ENCODE measurements at regions not wholly inside any gene's neighbourhood (a gene's known extent, or its start where the extent isn't known, plus 50 kb on each side); places are given as distances from the start of the nearest gene placed in this dataset.

GRCh38 chr9:1962122-1962521, 53.0 kb upstream of the SMARCA2 start:
- Histone ChIP-seq H3K4me1 (ENCODE audit: control insufficient read depth, extremely low read depth, insufficient read depth, low read length) (no peaks in the 10 kb centered on the region), H3K27ac (ENCODE audit: insufficient read depth, low read length) (no peak overlapping the region), H3K79me2 (ENCODE audit: control insufficient read depth, insufficient read depth, low read length) (no peaks in the 10 kb centered on the region), H3K9me3 (ENCODE audit: control insufficient read depth, insufficient read depth, low read depth, low read length) (no peaks in the 10 kb centered on the region), H3K27me3 (ENCODE audit: control insufficient read depth, insufficient read depth, low read length) (no peaks in the 10 kb centered on the region), H4K20me1 (ENCODE audit: control insufficient read depth, extremely low read depth, insufficient read depth, low read length) (no peaks in the 10 kb centered on the region), H2AFZ (ENCODE audit: low read length) (no peak overlapping the region), H3K4me2 (ENCODE audit: extremely low read depth, insufficient read depth, low read length) (no peak overlapping the region), H3K9ac (ENCODE audit: insufficient read depth, low read length) (no peak overlapping the region), H3K4me3 (replicated peaks in 1 of 4; ENCODE audit: control extremely low read depth in 1 of 4, insufficient read depth in 1 of 4, low read depth in 3 of 4, low read length in 4 of 4) (no peak overlapping the region), H3K36me3 (ENCODE audit: control insufficient read depth, insufficient read depth, low read length) (no peaks in the 10 kb centered on the region)
- DNase-seq (ENCODE audit: low read depth in 2 of 2), result no peak
- TF ChIP-seq CTCF (conservative IDR thresholded peaks at IDR 0.05 in 1 of 2, IDR thresholded peaks at IDR 0.05 in 1 of 2; ENCODE audit: low read depth in 1 of 2, low read length in 2 of 2) (no peak), EZH2 (IDR thresholded peaks at IDR 0.05; ENCODE audit: low read length, missing control alignments) (no peak)

GRCh38 chr9:1962588-1963106, 52.5 kb upstream of the SMARCA2 start:
- H3K4me3 ChIP-seq (replicated peaks in 1 of 4; ENCODE audit: control extremely low read depth in 1 of 4, insufficient read depth in 1 of 4, low read depth in 3 of 4, low read length in 4 of 4), result no peak overlapping the region
- H3K79me2 ChIP-seq (ENCODE audit: control insufficient read depth, insufficient read depth, low read length), result no peaks in the 10 kb centered on the region

GRCh38 chr9:1964093-1964492, 51.1 kb upstream of the SMARCA2 start:
- Histone ChIP-seq H3K4me1 (ENCODE audit: control insufficient read depth, extremely low read depth, insufficient read depth, low read length) (no peaks in the 10 kb centered on the region), H4K20me1 (ENCODE audit: control insufficient read depth, extremely low read depth, insufficient read depth, low read length) (no peaks in the 10 kb centered on the region), H3K79me2 (ENCODE audit: control insufficient read depth, insufficient read depth, low read length) (no peaks in the 10 kb centered on the region), H3K4me2 (ENCODE audit: extremely low read depth, insufficient read depth, low read length) (no peak overlapping the region), H3K27me3 (ENCODE audit: control insufficient read depth, insufficient read depth, low read length) (no peaks in the 10 kb centered on the region), H3K9ac (ENCODE audit: insufficient read depth, low read length) (no peak overlapping the region), H3K27ac (ENCODE audit: insufficient read depth, low read length) (no peak overlapping the region), H3K36me3 (ENCODE audit: control insufficient read depth, insufficient read depth, low read length) (no peaks in the 10 kb centered on the region), H3K4me3 (replicated peaks in 1 of 4; ENCODE audit: control extremely low read depth in 1 of 4, insufficient read depth in 1 of 4, low read depth in 3 of 4, low read length in 4 of 4) (no peak overlapping the region), H2AFZ (ENCODE audit: low read length) (no peak overlapping the region), H3K9me3 (ENCODE audit: control insufficient read depth, insufficient read depth, low read depth, low read length) (no peaks in the 10 kb centered on the region)
- no peak for TF ChIP-seq CTCF (conservative IDR thresholded peaks at IDR 0.05 in 1 of 2, IDR thresholded peaks at IDR 0.05 in 1 of 2; ENCODE audit: low read depth in 1 of 2, low read length in 2 of 2)
- no peak for TF ChIP-seq EZH2 (IDR thresholded peaks at IDR 0.05; ENCODE audit: low read length, missing control alignments)
- DNase-seq (ENCODE audit: low read depth in 2 of 2), result no peak

More at GRCh38 chr9:1962588-1963106, 52.5 kb upstream of the SMARCA2 start:
- DNase-seq (ENCODE audit: low read depth in 2 of 2), result no peak
- H3K27ac ChIP-seq (ENCODE audit: insufficient read depth, low read length), result no peak overlapping the region
- no peaks in the 10 kb centered on the region for H3K9me3 ChIP-seq (ENCODE audit: control insufficient read depth, insufficient read depth, low read depth, low read length)
- H3K4me1 ChIP-seq (ENCODE audit: control insufficient read depth, extremely low read depth, insufficient read depth, low read length), result no peaks in the 10 kb centered on the region
- no peak for TF ChIP-seq CTCF (conservative IDR thresholded peaks at IDR 0.05 in 1 of 2, IDR thresholded peaks at IDR 0.05 in 1 of 2; ENCODE audit: low read depth in 1 of 2, low read length in 2 of 2)
- no peak for TF ChIP-seq EZH2 (IDR thresholded peaks at IDR 0.05; ENCODE audit: low read length, missing control alignments)
- H3K27me3 ChIP-seq (ENCODE audit: control insufficient read depth, insufficient read depth, low read length), result no peaks in the 10 kb centered on the region
- H3K4me2 ChIP-seq (ENCODE audit: extremely low read depth, insufficient read depth, low read length), result no peak overlapping the region
- no peak overlapping the region for H2AFZ ChIP-seq (ENCODE audit: low read length)
- H3K9ac ChIP-seq (ENCODE audit: insufficient read depth, low read length), result no peak overlapping the region
- H3K36me3 ChIP-seq (ENCODE audit: control insufficient read depth, insufficient read depth, low read length), result no peaks in the 10 kb centered on the region
- no peaks in the 10 kb centered on the region for H4K20me1 ChIP-seq (ENCODE audit: control insufficient read depth, extremely low read depth, insufficient read depth, low read length)

All from fibroblast of lung (primary cell).